SK-N-SH treated with all-trans-retinoic acid at 6 μM for 48 hours (cell line): ENCODE measurements at regions not wholly inside any gene's neighbourhood (a gene's known extent, or its start where the extent isn't known, plus 50 kb on each side); places are given as distances from the start of the nearest gene placed in this dataset.

Source experiments
- ATAC-seq: fragments of 200-7000 bp; cut with Tn5 transposase; 3 replicates; pipeline ENCODE4 v1.9.1; 2020; ENCODE audit warnings: mild to moderate bottlenecking, moderate library complexity
- BACH2 ChIP-seq: fragments of 250-450 bp; sonication (Bioruptor Pico); IDR thresholded peaks from 2 replicates; pipeline ENCODE4 v1.9.0; 2021; ENCODE audit warnings: mild to moderate bottlenecking, borderline replicate concordance
- CREB5 ChIP-seq: fragments of 250-450 bp; sonication (Bioruptor Pico); IDR thresholded peaks from 2 replicates; pipeline ENCODE4 v1.5.1; 2020; ENCODE audit warnings: low read depth, mild to moderate bottlenecking, moderate library complexity
- CSDC2 ChIP-seq: fragments of 250-450 bp; sonication (Bioruptor Pico); IDR thresholded peaks from 2 replicates; pipeline ENCODE4 v1.5.0; 2020; ENCODE audit warnings: mild to moderate bottlenecking, moderate library complexity
- CSRNP3 ChIP-seq: fragments of 250-450 bp; sonication (Bioruptor Pico); IDR thresholded peaks from 2 replicates; pipeline ENCODE4 v1.5.1; 2021; ENCODE audit warnings: mild to moderate bottlenecking, moderate library complexity
- ESRRG ChIP-seq: fragments of 250-450 bp; sonication (Bioruptor Pico); IDR thresholded peaks from 2 replicates; pipeline ENCODE4 v1.6.1; 2021; ENCODE audit warnings: mild to moderate bottlenecking
- GLIS3 ChIP-seq: fragments of 250-450 bp; sonication (Bioruptor Pico); IDR thresholded peaks from 2 replicates; pipeline ENCODE4 v1.5.0; 2020; ENCODE audit warnings: mild to moderate bottlenecking, moderate library complexity
- ISL1 ChIP-seq: fragments of 250-450 bp; sonication (Bioruptor Pico); IDR thresholded peaks from 2 replicates; pipeline ENCODE4 v2.1.2; 2022; ENCODE audit warnings: mild to moderate bottlenecking, moderate library complexity
- OSR1 ChIP-seq: fragments of 250-450 bp; sonication (Bioruptor Pico); IDR thresholded peaks from 2 replicates; pipeline ENCODE4 v1.8.0; 2022; ENCODE audit warnings: moderate library complexity, mild to moderate bottlenecking, inconsistent platforms
- PATZ1 ChIP-seq: fragments of 250-450 bp; sonication (Bioruptor Pico); IDR thresholded peaks from 2 replicates; pipeline ENCODE4 v1.8.0; 2020; ENCODE audit warnings: mild to moderate bottlenecking, moderate library complexity, borderline replicate concordance
- POU6F1 ChIP-seq: fragments of 250-450 bp; sonication (Bioruptor Pico); IDR thresholded peaks from 2 replicates; pipeline ENCODE4 v1.8.0; 2021; ENCODE audit warnings: low read depth, mild to moderate bottlenecking, moderate library complexity, borderline replicate concordance
- PPARA ChIP-seq: fragments of 250-450 bp; sonication (Bioruptor Pico); IDR thresholded peaks from 2 replicates; pipeline ENCODE4 v1.5.0; 2020; ENCODE audit warnings: mild to moderate bottlenecking, borderline replicate concordance
- RARB ChIP-seq: fragments of 250-450 bp; sonication (Bioruptor Pico); IDR thresholded peaks from 2 replicates; pipeline ENCODE4 v1.8.0; 2021; ENCODE audit warnings: mild to moderate bottlenecking, moderate library complexity
- SNAI2 ChIP-seq: fragments of 250-450 bp; sonication (Bioruptor Pico); IDR thresholded peaks from 2 replicates; pipeline ENCODE4 v1.5.0; 2020; ENCODE audit warnings: mild to moderate bottlenecking, moderate library complexity
- TOX ChIP-seq: fragments of 250-450 bp; sonication (Bioruptor Pico); IDR thresholded peaks from 2 replicates; pipeline ENCODE4 v1.8.0; 2021; ENCODE audit warnings: mild to moderate bottlenecking, moderate library complexity, borderline replicate concordance
- TSHZ2 ChIP-seq: fragments of 250-450 bp; sonication (Bioruptor Pico); IDR thresholded peaks from 2 replicates; pipeline ENCODE4 v1.5.0; 2020; ENCODE audit warnings: mild to moderate bottlenecking, moderate library complexity
- ZC3H10 ChIP-seq: fragments of 250-450 bp; sonication (Bioruptor Pico); IDR thresholded peaks from 2 replicates; pipeline ENCODE4 v1.5.1; 2021; ENCODE audit warnings: mild to moderate bottlenecking, moderate library complexity
- ZFP3 ChIP-seq: fragments of 250-450 bp; sonication (Bioruptor Pico); IDR thresholded peaks from 2 replicates; pipeline ENCODE4 v1.5.0; 2020; ENCODE audit warnings: mild to moderate bottlenecking, moderate library complexity
- ZFP30 ChIP-seq: fragments of 450-650 bp; formaldehyde crosslinking; IDR thresholded peaks from 2 replicates; pipeline ENCODE4 v1.5.0; 2022; ENCODE audit warnings: mild to moderate bottlenecking, moderate library complexity
- ZNF565 ChIP-seq: fragments of 450-650 bp; formaldehyde crosslinking; conservative IDR thresholded peaks from 2 replicates; pipeline ENCODE4 v1.5.0; 2020; ENCODE audit warnings: low read depth, mild to moderate bottlenecking, moderate library complexity
- ZNF70 ChIP-seq: fragments of 450-650 bp; formaldehyde crosslinking; IDR thresholded peaks from 2 replicates; pipeline ENCODE4 v1.5.0; 2020; ENCODE audit warnings: mild to moderate bottlenecking, moderate library complexity

- no peak for TF ChIP-seq TOX
- TF ChIP-seq ZFP3 (CRISPR knock-in tag): no peak
- no peak for TF ChIP-seq GLIS3 (CRISPR knock-in tag)
- TF ChIP-seq PPARA (CRISPR knock-in tag): no peak
- ATAC-seq: no peak
Measured at GRCh38 chr2:186429104-186429503, 57.0 kb upstream of the ZC3H15 start.

GRCh38 chr2:186431306-186431705 lies 54.8 kb upstream of the ZC3H15 start:
- no peak for TF ChIP-seq BACH2 (CRISPR knock-in tag)
- TF ChIP-seq ZNF70: no peak
- no peak for TF ChIP-seq OSR1 (CRISPR knock-in tag)
- no peak for TF ChIP-seq PPARA (CRISPR knock-in tag)
- TF ChIP-seq GLIS3 (CRISPR knock-in tag): no peak
- no peak for TF ChIP-seq ESRRG (CRISPR knock-in tag)
- no peak for TF ChIP-seq ZNF565
- TF ChIP-seq CREB5 (CRISPR knock-in tag): no peak
- TF ChIP-seq RARB (CRISPR knock-in tag): no peak
- no peak for TF ChIP-seq ZC3H10 (CRISPR knock-in tag)
- TF ChIP-seq POU6F1: no peak
- no peak for TF ChIP-seq TOX
- no peak for TF ChIP-seq PATZ1 (CRISPR knock-in tag)
- no peak for TF ChIP-seq TSHZ2 (CRISPR knock-in tag)
- no peak for ATAC-seq

- TF ChIP-seq ISL1 (CRISPR knock-in tag) (no peak), SNAI2 (no peak), CSDC2 (CRISPR knock-in tag) (no peak), ZFP30 (CRISPR knock-in tag) (no peak), GLIS3 (CRISPR knock-in tag) (no peak), PATZ1 (CRISPR knock-in tag) (no peak), ESRRG (CRISPR knock-in tag) (no peak), ZNF70 (no peak), CSRNP3 (no peak)
- TF ChIP-seq, all 23 proteins: peak for 0
- no peak for ATAC-seq
Measured at GRCh38 chr2:186433040-186433439, 53.0 kb upstream of the ZC3H15 start.
